GM23338 (cell line): ENCODE measurements at regions not wholly inside any gene's neighbourhood (a gene's known extent, or its start where the extent isn't known, plus 50 kb on each side); places are given as distances from the start of the nearest gene placed in this dataset.

ENCODE experiments used
- ATAC-seq: fragments of 200-7000 bp; cut with Tn5 transposase; 3 replicates; pipeline ENCODE4 v1.9.1; 2020
- DNase-seq: peaks from one replicate; pipeline ENCODE4 v3.0.0-alpha.2; 2015; ENCODE audit warnings: low spot score
- H2AFZ ChIP-seq: fragments of 200-600 bp; sonication (generic); 2 replicates; pipeline ENCODE4 v1.8.0; 2016; ENCODE audit warnings: antibody characterized with exemption, mild to moderate bottlenecking, moderate library complexity
- H3F3A ChIP-seq: fragments of 200-600 bp; sonication (generic); replicated peaks from 2 replicates; pipeline ENCODE4 v1.8.0; 2017; ENCODE audit warnings: antibody characterized with exemption, mixed run types, low read depth
- H3K27ac ChIP-seq: fragments of 200-600 bp; sonication (generic); 2 replicates; pipeline ENCODE4 v1.6.1; 2016; ENCODE audit warnings: low read depth
- H3K27me3 ChIP-seq: fragments of 200-600 bp; sonication (generic); 2 replicates; pipeline ENCODE4 v1.8.0; 2016; ENCODE audit warnings: mild to moderate bottlenecking, mixed run types, moderate library complexity; ENCODE audit not compliant: insufficient read depth
- H3K36me3 ChIP-seq: fragments of 200-600 bp; sonication (generic); 2 replicates; pipeline ENCODE4 v1.8.0; 2016; ENCODE audit warnings: mild to moderate bottlenecking; ENCODE audit not compliant: insufficient read depth
- H3K4me1 ChIP-seq: fragments of 200-600 bp; sonication (generic); 2 replicates; pipeline ENCODE4 v1.8.0; 2016; ENCODE audit warnings: mild to moderate bottlenecking, moderate library complexity; ENCODE audit not compliant: insufficient read depth
- H3K4me2 ChIP-seq: fragments of 200-600 bp; sonication (generic); 2 replicates; pipeline ENCODE4 v1.7.1; 2017; ENCODE audit warnings: mixed run types
- H3K4me3 ChIP-seq: fragments of 200-600 bp; sonication (generic); 2 replicates; pipeline ENCODE4 v1.6.1; 2016; ENCODE audit warnings: mixed run types
- H3K79me2 ChIP-seq: fragments of 200-600 bp; sonication (generic); replicated peaks from 2 replicates; pipeline ENCODE4 v1.8.0; 2017; ENCODE audit warnings: mild to moderate bottlenecking; ENCODE audit not compliant: insufficient read depth
- H3K9me2 ChIP-seq: fragments of 200-600 bp; sonication (generic); 2 replicates; pipeline ENCODE4 v1.8.0; 2017; ENCODE audit not compliant: insufficient read depth
- H4K20me1 ChIP-seq: fragments of 200-600 bp; sonication (generic); replicated peaks from 2 replicates; pipeline ENCODE4 v1.8.0; 2017; ENCODE audit warnings: mild to moderate bottlenecking; ENCODE audit not compliant: insufficient read depth
- H3K27ac Mint-ChIP-seq: 2 replicates; pipeline ENCODE4 v1.8.0; 2020; ENCODE audit warnings: inconsistent platforms, mild to moderate bottlenecking, moderate library complexity, mixed read lengths
- H3K27me3 Mint-ChIP-seq: 3 replicates; pipeline ENCODE4 v1.8.0; 2022; ENCODE audit warnings: low read depth, mild to moderate bottlenecking, moderate library complexity, mixed read lengths, inconsistent platforms; ENCODE audit not compliant: insufficient read depth, poor library complexity
- H3K36me3 Mint-ChIP-seq: 3 replicates; pipeline ENCODE4 v1.8.0; 2021; ENCODE audit warnings: low read depth, mild to moderate bottlenecking, inconsistent platforms, moderate library complexity, mixed read lengths
- H3K4me1 Mint-ChIP-seq: 3 replicates; pipeline ENCODE4 v1.8.0; 2020; ENCODE audit warnings: mild to moderate bottlenecking, inconsistent platforms, mixed read lengths
- H3K4me3 Mint-ChIP-seq: 3 replicates; pipeline ENCODE4 v1.8.0; 2021; ENCODE audit warnings: moderate library complexity, mild to moderate bottlenecking, inconsistent platforms, mixed read lengths
- H3K9me3 Mint-ChIP-seq: 3 replicates; pipeline ENCODE4 v1.8.0; 2020; ENCODE audit warnings: moderate library complexity, mild to moderate bottlenecking, inconsistent platforms, mixed read lengths
- CREB1 ChIP-seq: fragments of 250-450 bp; sonication (Bioruptor Pico); IDR thresholded peaks from 2 replicates; pipeline ENCODE4 v1.5.0; 2020; ENCODE audit warnings: low read depth, mild to moderate bottlenecking, moderate library complexity
- ETS1 ChIP-seq: IDR thresholded peaks from 2 replicates; pipeline ENCODE4 v1.6.1; 2016; ENCODE audit warnings: antibody characterized with exemption
- EZH2phosphoT487 ChIP-seq: fragments of 200-600 bp; sonication (generic); IDR thresholded peaks from one replicate; pipeline ENCODE4 v1.8.1; 2018; ENCODE audit warnings: antibody characterized with exemption; ENCODE audit not compliant: unreplicated experiment
- JUNB ChIP-seq: IDR thresholded peaks from one replicate; pipeline ENCODE4 v1.6.1; 2016; ENCODE audit warnings: antibody characterized with exemption; ENCODE audit not compliant: unreplicated experiment
- POLR2AphosphoS5 ChIP-seq: IDR thresholded peaks from 2 replicates; pipeline ENCODE4 v1.6.1; 2016; ENCODE audit warnings: antibody characterized with exemption, low read depth
- REST ChIP-seq: IDR thresholded peaks from one replicate; pipeline ENCODE4 v1.6.1; 2018; ENCODE audit warnings: antibody characterized with exemption; ENCODE audit not compliant: unreplicated experiment
- STAT1 ChIP-seq: IDR thresholded peaks from one replicate; pipeline ENCODE4 v1.6.1; 2016; ENCODE audit warnings: antibody characterized with exemption; ENCODE audit not compliant: unreplicated experiment
- ZNF114 ChIP-seq: fragments of 250-450 bp; sonication (Bioruptor Pico); IDR thresholded peaks from 2 replicates; pipeline ENCODE4 v1.5.0; 2020; ENCODE audit warnings: mild to moderate bottlenecking, moderate library complexity
- ZNF331 ChIP-seq: fragments of 250-450 bp; sonication (Bioruptor Pico); IDR thresholded peaks from 2 replicates; pipeline ENCODE4 v1.5.0; 2020; ENCODE audit warnings: low read depth, mild to moderate bottlenecking, moderate library complexity
- ZNF462 ChIP-seq: fragments of 250-450 bp; sonication (Bioruptor Pico); IDR thresholded peaks from 2 replicates; pipeline ENCODE4 v1.5.0; 2020; ENCODE audit warnings: mild to moderate bottlenecking, moderate library complexity

GRCh38 chrX:63270873-63271272 lies 80.3 kb downstream of the SPIN4 start:
- peaks cover 5% of the 10 kb centered on the region; the same call in 1 of the 3 replicates for H3K9me3 Mint-ChIP-seq
- H3K4me1 Mint-ChIP-seq: no peaks in the 10 kb centered on the region
- no peaks in the 10 kb centered on the region for H3K9me2 ChIP-seq
- H3K79me2 ChIP-seq: no peaks in the 10 kb centered on the region
- peaks cover 1% of the 10 kb centered on the region for H3K27me3 Mint-ChIP-seq
- H3K4me2 ChIP-seq: no peak overlapping the region
- no peak overlapping the region for H3K4me3 ChIP-seq
- H3K4me1 ChIP-seq: no peaks in the 10 kb centered on the region
- no peak overlapping the region for H2AFZ ChIP-seq
- TF ChIP-seq CREB1 (CRISPR knock-in tag) (no peak), ZNF114 (no peak), EZH2phosphoT487 (no peak)
- no peak overlapping the region for H3K4me3 Mint-ChIP-seq
- ATAC-seq (no peak), DNase-seq (no peak)
- no peaks in the 10 kb centered on the region for H3K36me3 Mint-ChIP-seq
- no peaks in the 10 kb centered on the region for H3K36me3 ChIP-seq
- no peaks in the 10 kb centered on the region for H3K27me3 ChIP-seq
- H3F3A ChIP-seq: no peaks in the 10 kb centered on the region
- no peak overlapping the region for H3K27ac ChIP-seq
- H4K20me1 ChIP-seq: no peaks in the 10 kb centered on the region
- no peak overlapping the region for H3K27ac Mint-ChIP-seq

GRCh38 chrX:63258144-63258543 lies 93.0 kb downstream of the SPIN4 start:
- Mint-ChIP-seq H3K4me3 (no peak overlapping the region), H3K4me1 (no peaks in the 10 kb centered on the region), H3K27me3 (no peaks in the 10 kb centered on the region), H3K36me3 (no peaks in the 10 kb centered on the region), H3K9me3 (no peaks in the 10 kb centered on the region), H3K27ac (no peak overlapping the region)
- no peak for DNase-seq
- no peaks in the 10 kb centered on the region for H3K36me3 ChIP-seq
- no peak overlapping the region for H2AFZ ChIP-seq
- no peaks in the 10 kb centered on the region for H3K9me2 ChIP-seq
- H3K4me1 ChIP-seq: no peaks in the 10 kb centered on the region
- no peak overlapping the region for H3K27ac ChIP-seq
- no peaks in the 10 kb centered on the region for H3K79me2 ChIP-seq
- no peaks in the 10 kb centered on the region for H3K27me3 ChIP-seq
- ATAC-seq: no peak
- H3K4me2 ChIP-seq: no peak overlapping the region
- no peaks in the 10 kb centered on the region for H3F3A ChIP-seq
- no peak overlapping the region for H3K4me3 ChIP-seq
- no peaks in the 10 kb centered on the region for H4K20me1 ChIP-seq
- TF ChIP-seq ETS1 (no peak), POLR2AphosphoS5 (no peak), CREB1 (CRISPR knock-in tag) (no peak), EZH2phosphoT487 (no peak), STAT1 (no peak), ZNF331 (CRISPR knock-in tag) (no peak), JUNB (no peak), ZNF114 (no peak), REST (no peak), ZNF462 (no peak)
